NOMO-1 treated with dmso at 0.1 percent for 144 hours (cell line): ENCODE measurements at regions not wholly inside any gene's neighbourhood (a gene's known extent, or its start where the extent isn't known, plus 50 kb on each side); places are given as distances from the start of the nearest gene placed in this dataset.
"Not testable (repeated sequence)": the region's sequence is repeated elsewhere in the genome, so short reads cannot be mapped to it uniquely, and the experiment has no call there.

Experiments used
- DNase-seq: peaks from one replicate; lab custom pipeline; 2025; ENCODE audit not compliant: unreplicated experiment; lab: John Stamatoyannopoulos, UW

DNA sequence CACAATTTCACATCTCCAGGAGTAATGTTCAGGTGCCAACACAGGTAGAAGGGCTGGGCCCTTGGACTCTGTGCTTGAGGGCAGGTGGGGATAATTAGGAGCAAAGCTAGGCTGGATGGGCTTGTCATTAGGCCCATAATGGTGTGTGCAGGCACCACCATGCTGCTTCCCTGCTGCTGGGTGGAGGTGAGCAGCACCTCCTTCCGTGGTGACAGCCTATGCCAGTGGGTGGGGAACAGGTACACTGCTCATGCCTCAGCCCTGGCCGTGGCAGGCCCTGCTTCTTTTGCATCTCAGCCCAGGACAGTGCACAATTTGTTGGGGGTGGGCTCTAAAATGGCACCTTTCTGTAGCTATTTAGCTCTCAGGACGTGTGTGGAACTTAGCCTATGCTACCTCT, 955.5 kb downstream of the TMTC2 start:
- DNase-seq = no peak

- DNase-seq = no peak
Measured at GRCh38 chr12:83641789-83642188, 955.1 kb downstream of the TMTC2 start.

- DNase-seq = no peak
Measured at GRCh38 chr12:83634726-83635267, 948.1 kb downstream of the TMTC2 start.

- no peak for DNase-seq
Measured at GRCh38 chr12:83630526-83630925, 943.8 kb downstream of the TMTC2 start.

DNA sequence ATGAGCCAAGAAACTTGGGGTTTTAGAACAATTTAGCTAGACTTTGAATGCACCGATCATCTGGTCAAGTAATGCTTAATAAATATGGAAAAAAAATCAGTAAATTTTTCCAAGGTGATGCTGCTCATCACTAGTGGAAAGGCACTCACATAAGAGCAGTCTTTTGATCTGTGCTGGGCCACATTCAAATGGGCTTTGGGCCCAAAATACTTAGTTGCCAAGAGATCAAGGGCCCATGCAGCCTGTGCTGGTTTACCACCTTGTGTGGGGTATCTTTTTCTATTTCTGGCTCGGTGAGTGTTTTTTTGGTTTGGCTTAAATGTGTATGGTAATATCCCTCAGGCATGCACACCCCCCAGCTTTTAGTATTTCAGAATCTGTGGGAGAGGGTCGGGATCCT, 943.2 kb downstream of the TMTC2 start:
- no peak for DNase-seq

- no peak for DNase-seq
Measured at GRCh38 chr12:83622205-83622604, 935.5 kb downstream of the TMTC2 start.

GRCh38 chr12:83619973-83620372, 933.3 kb downstream of the TMTC2 start:
- DNase-seq = no peak

DNA sequence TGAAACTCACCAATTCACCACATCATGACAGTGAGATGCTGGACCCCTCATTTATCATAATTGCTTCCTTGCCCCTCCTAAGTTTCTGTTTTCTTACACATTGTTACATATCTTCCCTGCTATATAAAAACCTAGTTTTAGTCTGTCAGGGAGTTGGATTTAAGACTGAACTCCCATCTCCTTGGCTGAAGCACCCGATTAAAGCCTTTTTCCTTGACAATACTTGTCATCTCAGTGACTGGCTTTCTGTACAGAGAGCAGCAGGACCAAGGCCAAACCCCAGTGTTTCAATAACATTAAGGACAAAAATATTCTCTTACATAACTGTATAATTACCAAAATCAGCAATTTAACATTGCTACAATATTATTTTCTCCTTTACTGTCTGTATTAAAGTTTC, 928.4 kb downstream of the TMTC2 start:
- no peak for DNase-seq

DNA sequence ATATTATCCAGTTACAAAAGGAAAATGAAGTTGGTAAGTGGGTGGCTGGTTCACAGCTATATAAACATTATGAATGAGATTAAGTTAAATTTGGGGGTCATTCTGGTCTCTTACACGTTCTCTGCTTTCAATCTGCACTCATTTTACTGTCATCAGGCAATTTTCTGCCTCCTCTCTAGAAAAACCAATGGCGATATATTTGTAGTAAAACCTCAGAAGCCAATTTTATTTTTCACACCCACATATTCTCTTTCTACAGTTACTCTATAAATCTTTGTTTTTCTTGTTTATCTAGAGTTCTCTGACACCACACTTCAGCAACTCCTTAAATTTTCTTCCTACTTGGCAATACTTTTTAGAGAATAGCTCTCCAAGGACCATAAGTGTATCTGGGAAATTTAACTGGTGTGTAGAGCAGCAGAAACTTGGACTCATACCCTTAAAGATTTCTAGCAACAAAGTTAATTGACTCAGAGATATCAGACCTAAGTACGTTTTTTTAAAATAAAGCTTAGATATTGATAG, 926.9 kb downstream of the TMTC2 start:
- DNase-seq = no peak

- DNase-seq = no peak
Measured at GRCh38 chr12:83603106-83603505, 916.4 kb downstream of the TMTC2 start.

DNA sequence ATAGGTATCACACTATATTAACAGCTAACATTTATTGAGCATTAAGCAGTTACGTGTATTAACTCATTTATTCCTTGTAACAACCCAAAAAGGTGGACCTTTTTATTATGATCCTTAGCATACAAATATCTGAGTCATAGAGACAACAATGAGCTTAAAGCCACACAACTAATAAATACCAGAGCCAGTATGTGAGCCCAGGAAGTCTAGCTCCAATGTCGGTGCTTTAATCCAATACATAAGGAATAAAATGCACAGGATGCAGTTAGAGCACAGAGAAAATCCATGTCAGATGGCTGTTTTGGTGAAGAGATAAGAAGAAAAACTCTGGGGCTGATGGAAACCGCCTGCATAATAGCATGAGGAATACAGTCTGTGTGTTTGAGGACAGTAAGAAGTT, 888.6 kb downstream of the TMTC2 start:
- DNase-seq = no peak

DNA sequence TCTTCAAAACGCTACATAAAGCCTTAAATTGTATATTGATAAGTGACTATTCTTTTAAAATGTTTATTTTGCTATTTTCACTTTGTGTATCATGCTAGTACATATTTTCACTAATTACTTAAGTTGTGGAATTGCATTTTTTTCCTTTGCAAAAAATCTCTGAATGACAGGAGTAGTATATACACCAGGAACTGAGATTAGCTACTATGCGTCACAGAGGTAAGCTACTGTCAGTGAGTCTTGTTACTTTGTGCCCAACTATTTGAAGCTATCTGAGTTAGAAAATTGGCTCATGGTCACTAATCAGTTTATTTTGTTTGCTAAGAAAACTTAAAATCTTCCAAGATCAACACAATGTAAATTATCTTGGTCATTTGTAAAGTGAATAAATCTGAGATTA, 887.4 kb downstream of the TMTC2 start:
- no peak for DNase-seq

DNA sequence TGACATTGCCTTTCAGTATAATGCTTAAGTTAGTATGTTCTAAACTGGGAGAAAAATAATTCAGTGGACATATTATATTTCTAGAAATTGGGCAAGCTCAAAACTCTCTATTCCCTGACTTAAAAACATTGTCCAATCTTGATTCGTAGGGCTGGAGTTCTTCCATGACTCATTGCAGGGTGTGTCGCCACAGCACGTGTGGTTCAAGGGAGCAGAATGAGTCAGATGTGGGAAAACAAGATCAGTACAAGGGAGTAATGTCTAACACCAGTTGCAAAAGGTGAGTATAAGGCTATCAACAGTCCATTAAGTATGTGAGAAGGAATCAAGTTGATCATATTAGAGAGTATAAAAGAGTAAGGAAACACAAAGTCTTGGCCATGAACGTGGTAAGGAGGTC, 887.0 kb downstream of the TMTC2 start:
- DNase-seq = no peak

DNA sequence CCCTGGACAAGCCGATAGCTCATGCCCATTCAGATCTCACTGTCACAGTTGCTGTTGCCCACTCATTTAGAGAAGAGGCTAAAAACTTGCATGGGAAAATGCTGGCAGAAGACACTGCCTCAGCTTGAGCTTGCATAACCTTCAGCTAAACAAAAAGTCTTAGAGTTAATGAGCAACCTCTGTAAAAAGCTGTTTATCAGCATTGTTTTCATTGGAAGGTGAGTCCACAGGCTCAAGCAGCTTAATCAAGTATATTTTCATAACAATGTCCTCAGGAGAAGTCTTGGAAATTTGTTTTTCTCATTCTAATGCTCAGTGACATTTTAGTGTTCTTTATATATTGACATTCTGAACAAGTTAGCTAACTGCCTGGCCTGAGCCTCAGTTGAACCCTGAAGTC, 872.9 kb downstream of the TMTC2 start:
- DNase-seq = no peak

DNA sequence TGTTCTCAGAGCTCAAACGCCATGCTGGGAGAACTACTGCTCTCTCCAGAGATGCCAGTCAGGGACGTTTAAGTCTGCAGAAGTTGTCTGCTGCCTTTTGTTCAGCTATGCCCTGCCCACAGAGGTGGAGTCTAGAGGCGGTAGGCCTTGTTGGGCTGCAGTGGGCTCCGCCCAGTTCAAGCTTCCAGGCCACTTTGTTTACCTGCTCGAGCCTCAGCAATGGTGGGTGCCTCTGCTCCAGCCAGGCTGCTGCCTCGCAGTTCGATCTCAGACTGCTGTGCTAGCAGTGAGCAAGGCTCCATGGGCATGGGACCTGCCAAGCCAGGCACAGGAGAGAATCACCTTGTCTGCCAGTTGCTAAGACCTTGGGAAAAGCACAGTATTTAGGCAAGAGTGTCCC, 869.3 kb downstream of the TMTC2 start:
- not testable (repeated sequence) for DNase-seq

GRCh38 chr12:83541446-83541845, 854.7 kb downstream of the TMTC2 start:
- no peak for DNase-seq

GRCh38 chr12:83538361-83538965, 851.8 kb downstream of the TMTC2 start:
- no peak for DNase-seq

- no peak for DNase-seq
Measured at GRCh38 chr12:83537428-83538053, 850.8 kb downstream of the TMTC2 start.

DNA sequence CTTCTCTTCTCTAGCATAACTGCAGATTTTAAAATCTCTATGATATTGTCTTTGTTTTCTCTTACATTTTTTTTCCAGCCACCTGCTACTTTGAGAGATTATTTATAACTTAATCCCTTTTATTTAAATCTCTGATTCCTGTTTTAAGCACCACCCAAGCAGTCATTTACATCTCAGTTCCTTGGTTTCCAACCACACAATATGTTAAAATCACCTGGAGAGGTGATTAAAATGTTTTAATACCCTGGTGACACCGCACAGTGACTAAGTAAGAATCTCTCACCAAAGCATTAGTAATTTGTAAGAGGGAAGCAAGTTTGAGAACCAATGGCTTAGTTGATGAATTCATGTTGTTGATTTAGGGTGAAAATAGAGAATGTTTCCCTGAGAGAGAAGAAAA, 849.8 kb downstream of the TMTC2 start:
- DNase-seq = no peak

DNA sequence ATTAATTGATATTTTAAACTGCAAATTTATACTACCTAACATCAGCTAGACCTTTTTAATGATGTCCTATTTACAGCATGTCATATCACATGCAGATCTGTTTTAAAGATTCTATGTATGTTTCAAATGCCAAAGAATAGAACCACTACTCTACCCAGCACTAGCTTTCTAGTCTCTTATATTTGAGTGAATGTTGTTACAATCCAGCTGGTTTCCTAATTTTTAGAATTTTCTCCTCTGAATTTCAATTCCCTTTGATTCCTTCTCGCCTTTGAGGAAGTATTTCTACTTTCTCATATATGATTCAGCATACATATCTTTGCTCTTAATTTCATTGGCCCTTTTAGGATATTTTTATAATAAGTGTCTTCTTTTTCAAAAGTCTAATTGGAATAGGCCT, 841.9 kb downstream of the TMTC2 start:
- no peak for DNase-seq

DNA sequence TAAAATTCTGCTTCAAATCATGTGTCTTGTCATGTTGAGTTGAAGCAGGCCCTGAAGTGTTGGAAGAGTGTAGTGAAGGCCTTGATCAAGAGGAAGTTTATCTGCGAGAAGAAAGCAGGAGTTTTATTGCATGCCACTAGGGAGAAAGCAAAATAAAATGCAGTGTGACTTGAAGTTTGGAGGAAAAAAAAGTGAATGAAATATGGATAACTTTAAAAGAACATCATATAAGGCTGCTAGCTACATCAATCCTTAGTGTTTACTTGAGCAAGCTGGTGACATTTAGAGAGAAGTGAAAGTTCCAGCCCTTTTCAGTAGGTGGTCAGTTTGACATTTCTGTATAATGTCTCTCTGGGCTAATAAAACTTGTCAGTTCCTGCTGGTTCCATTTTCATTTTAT, 841.1 kb downstream of the TMTC2 start:
- no peak for DNase-seq

DNA sequence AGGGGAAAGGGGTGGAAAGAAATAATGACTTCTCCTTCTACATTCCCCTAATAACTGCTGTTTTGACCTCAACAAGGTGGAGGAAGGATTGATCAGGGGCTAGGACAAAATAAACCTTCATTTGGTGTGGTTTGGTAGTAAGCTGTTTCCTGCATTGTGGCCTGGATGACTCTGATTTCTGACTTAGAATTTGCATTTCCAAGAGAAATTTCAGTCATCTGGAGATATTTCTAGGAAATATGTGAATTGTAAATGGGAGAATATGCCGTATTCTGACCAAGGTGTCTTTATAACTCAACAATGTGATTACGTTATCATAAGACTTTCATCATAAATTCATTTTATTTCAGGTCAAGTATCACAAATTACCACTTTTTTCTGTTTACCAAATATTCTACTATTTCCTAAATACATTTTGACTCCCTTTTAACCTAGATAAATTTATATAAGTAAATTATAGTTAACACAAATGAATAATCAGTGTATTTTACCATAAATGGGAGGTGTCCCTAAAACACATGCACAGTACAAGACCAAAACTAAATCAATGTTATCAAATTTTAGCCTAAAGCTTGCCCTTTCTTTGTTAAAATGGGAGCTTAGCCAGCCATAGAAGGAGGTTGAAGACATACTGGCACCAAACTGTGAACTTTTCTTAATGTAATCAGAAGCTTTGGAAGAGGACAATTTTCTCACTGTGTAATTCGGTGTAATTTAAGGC, 828.8 kb downstream of the TMTC2 start:
- DNase-seq = no peak
